CD4-positive, alpha-beta T cell (primary cell): ENCODE measurements at regions not wholly inside any gene's neighbourhood (a gene's known extent, or its start where the extent isn't known, plus 50 kb on each side); places are given as distances from the start of the nearest gene placed in this dataset.

ENCODE experiments used
- ATAC-seq: fragments of 200-7000 bp; cut with Tn5 transposase; one replicate; pipeline ENCODE4 v1.10.0; 2022; ENCODE audit warnings: mild to moderate bottlenecking; ENCODE audit not compliant: poor library complexity
- CTCF ChIA-PET: fragments of 350-600 bp; sonication (Branson Sonifier 250); formaldehyde crosslinking; loops from one replicate; lab custom pipeline; 2021; ENCODE audit warnings: antibody characterized with exemption, inconsistent platforms; lab: Charles Lee
- POLR2A ChIA-PET: fragments of 350-600 bp; sonication (Branson Sonifier 250); formaldehyde crosslinking; loops from one replicate; lab custom pipeline; 2021; ENCODE audit warnings: antibody characterized with exemption, inconsistent platforms; lab: Charles Lee
- DNase-seq, 14 experiments: peaks; one replicate each; pipeline ENCODE4 v3.0.0-alpha.2; 2013 to 2020; ENCODE audit warnings: mixed read lengths in 2 of 14
- H3K27ac ChIP-seq, 2 donors: one replicate each; pipeline versions ENCODE4 v1.5.1 to v1.7.0; 2013; ENCODE audit warnings: low read length in 2 of 2, low read depth in 1 of 2, mild to moderate bottlenecking in 1 of 2
- H3K27me3 ChIP-seq, 2 experiments: 1 replicate in 1 of 2; 2 replicates in 1 of 2; pipeline versions ENCODE4 v1.6.1 to v1.7.0; 2013; ENCODE audit warnings: low read length in 2 of 2, control low read depth in 1 of 2, mild to moderate bottlenecking in 1 of 2, moderate library complexity in 1 of 2; ENCODE audit not compliant: insufficient read depth in 2 of 2, control insufficient read depth in 1 of 2
- H3K36me3 ChIP-seq: one replicate; pipeline ENCODE4 v1.6.1; 2013; ENCODE audit warnings: low read length, control low read depth; ENCODE audit not compliant: insufficient read depth
- H3K4me1 ChIP-seq: one replicate; pipeline ENCODE4 v1.6.1; 2013; ENCODE audit warnings: low read length, control low read depth; ENCODE audit not compliant: insufficient read depth
- H3K4me3 ChIP-seq: one replicate; pipeline ENCODE4 v1.5.1; 2013; ENCODE audit warnings: mild to moderate bottlenecking, low read length, moderate library complexity
- H3K9me3 ChIP-seq, 2 experiments: 1 replicate in 1 of 2; 2 replicates in 1 of 2; pipeline versions ENCODE4 v1.6.1 to v1.7.0; 2013; ENCODE audit warnings: low read length in 2 of 2, mild to moderate bottlenecking in 2 of 2, control low read depth in 1 of 2, moderate library complexity in 1 of 2; ENCODE audit not compliant: control insufficient read depth in 1 of 2, insufficient read depth in 1 of 2
- H3K27ac Mint-ChIP-seq: one replicate; pipeline ENCODE4 v1.8.0; 2020; ENCODE audit warnings: mixed read lengths
- H3K27me3 Mint-ChIP-seq: one replicate; pipeline ENCODE4 v1.8.0; 2021; ENCODE audit warnings: mixed read lengths
- H3K36me3 Mint-ChIP-seq: one replicate; pipeline ENCODE4 v1.8.0; 2021; ENCODE audit warnings: low read depth, mixed read lengths
- H3K4me1 Mint-ChIP-seq: one replicate; pipeline ENCODE4 v1.8.0; 2021; ENCODE audit warnings: low read depth, mixed read lengths
- H3K4me3 Mint-ChIP-seq: one replicate; pipeline ENCODE4 v1.8.0; 2020; ENCODE audit warnings: mild to moderate bottlenecking, mixed read lengths
- H3K9me3 Mint-ChIP-seq: one replicate; pipeline ENCODE4 v1.8.0; 2020; ENCODE audit warnings: mixed read lengths
- CTCF ChIP-seq: fragments of 200-600 bp; IDR thresholded peaks from one replicate; pipeline ENCODE4 v1.8.0; 2022; ENCODE audit warnings: antibody characterized with exemption, mild to moderate bottlenecking
- intact Hi-C, 2 experiments: fragments of 100-400 bp; cut with DNase I in 1 of 2; cut with micrococcal nuclease in 1 of 2; formaldehyde crosslinking; loops; one replicate each; pipeline versions ENCODE4 v1.15.1 to v1.9.0; 2023 to 2025; cut with DNase I, micrococcal nuclease

GRCh38 chr5:6198531-6198930 lies 179.8 kb downstream of the MED10 start:
- no peak overlapping the region for H3K27ac ChIP-seq
- H3K4me3 Mint-ChIP-seq: no peak overlapping the region
- CTCF ChIA-PET: no interaction called here

GRCh38 chr5:6197427-6197826 lies 180.9 kb downstream of the MED10 start:
- DNase-seq (no peak), ATAC-seq (no peak)
- Histone ChIP-seq H3K4me3 (no peak overlapping the region), H3K9me3 (peaks cover 0 to 11% of the 10 kb centered on the region in 2 experiments), H3K4me1 (no peaks in the 10 kb centered on the region), H3K27ac (no peak overlapping the region), H3K36me3 (no peaks in the 10 kb centered on the region), H3K27me3 (no peaks in the 10 kb centered on the region)
- TF ChIP-seq CTCF: no peak
- no peak overlapping the region for H3K4me3 Mint-ChIP-seq
- no peaks in the 10 kb centered on the region for H3K9me3 Mint-ChIP-seq
- no peaks in the 10 kb centered on the region for H3K4me1 Mint-ChIP-seq
- no peaks in the 10 kb centered on the region for H3K36me3 Mint-ChIP-seq
- peaks cover 8% of the 10 kb centered on the region for H3K27me3 Mint-ChIP-seq
- CTCF ChIA-PET: no interaction called here
- no peak overlapping the region for H3K27ac Mint-ChIP-seq
- POLR2A ChIA-PET: no interaction called here
- intact Hi-C loops: no loop called here

More at GRCh38 chr5:6198531-6198930, 179.8 kb downstream of the MED10 start:
- Mint-ChIP-seq H3K27ac (no peak overlapping the region), H3K9me3 (no peaks in the 10 kb centered on the region), H3K4me1 (no peaks in the 10 kb centered on the region), H3K36me3 (no peaks in the 10 kb centered on the region), H3K27me3 (peaks cover 8% of the 10 kb centered on the region)
- Histone ChIP-seq H3K9me3 (peaks cover 0 to 12% of the 10 kb centered on the region in 2 experiments), H3K27me3 (no peaks in the 10 kb centered on the region), H3K36me3 (no peaks in the 10 kb centered on the region), H3K4me1 (no peaks in the 10 kb centered on the region), H3K4me3 (no peak overlapping the region)
- no peak for DNase-seq
- no peak for ATAC-seq
- TF ChIP-seq CTCF: no peak
- POLR2A ChIA-PET: no interaction called here
- intact Hi-C loops: no loop called here

- Mint-ChIP-seq H3K36me3 (no peaks in the 10 kb centered on the region), H3K27me3 (peaks cover 8% of the 10 kb centered on the region), H3K4me3 (no peak overlapping the region), H3K27ac (no peak overlapping the region), H3K4me1 (no peaks in the 10 kb centered on the region), H3K9me3 (no peaks in the 10 kb centered on the region)
- Histone ChIP-seq H3K4me1 (no peaks in the 10 kb centered on the region), H3K27me3 (no peaks in the 10 kb centered on the region), H3K9me3 (peaks cover 0 to 7% of the 10 kb centered on the region in 2 experiments), H3K27ac (no peak overlapping the region), H3K36me3 (no peaks in the 10 kb centered on the region), H3K4me3 (no peak overlapping the region)
- POLR2A ChIA-PET: no interaction called here
- no peak for TF ChIP-seq CTCF
- intact Hi-C loops: no loop called here
- DNase-seq (no peak), ATAC-seq (no peak)
- CTCF ChIA-PET: no interaction called here
Observed at GRCh38 chr5:6195711-6196358, 182.5 kb downstream of the MED10 start.
